ENCODE measurements at regions not wholly inside any gene's neighbourhood (a gene's known extent, or its start where the extent isn't known, plus 50 kb on each side); places are given as distances from the start of the nearest gene placed in this dataset.
"Not testable (repeated sequence)": the region's sequence is repeated elsewhere in the genome, so short reads cannot be mapped to it uniquely, and the experiment has no call there.

DNA sequence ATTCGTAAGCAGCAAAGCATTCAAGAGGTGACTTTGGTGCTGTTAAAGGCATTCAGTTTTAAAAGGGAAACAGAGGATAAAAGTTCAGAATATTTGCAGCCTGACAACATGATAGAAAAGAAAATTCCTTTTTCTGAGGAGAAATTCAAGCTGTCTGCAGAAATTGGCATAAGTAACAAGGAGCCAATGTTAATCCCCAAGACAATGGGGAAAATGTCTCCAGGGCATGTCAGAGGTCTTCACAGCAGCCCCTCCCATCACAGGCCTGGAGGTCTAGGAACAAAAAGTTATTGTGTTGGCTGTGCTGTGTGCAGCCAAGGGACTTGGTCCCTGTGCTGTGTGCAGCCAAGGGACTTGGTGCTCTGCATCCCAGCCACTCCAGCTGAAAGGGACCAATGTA is 129.7 kb upstream of the MITF start:
- H3K9me3 Mint-ChIP-seq; H3K4me3 Mint-ChIP-seq; H3K4me1 Mint-ChIP-seq (ENCODE audit: low read depth); H3K36me3 Mint-ChIP-seq (ENCODE audit: low read depth); H3K27me3 Mint-ChIP-seq (ENCODE audit: low read depth); H3K27ac Mint-ChIP-seq: not testable (repeated sequence)

DNA sequence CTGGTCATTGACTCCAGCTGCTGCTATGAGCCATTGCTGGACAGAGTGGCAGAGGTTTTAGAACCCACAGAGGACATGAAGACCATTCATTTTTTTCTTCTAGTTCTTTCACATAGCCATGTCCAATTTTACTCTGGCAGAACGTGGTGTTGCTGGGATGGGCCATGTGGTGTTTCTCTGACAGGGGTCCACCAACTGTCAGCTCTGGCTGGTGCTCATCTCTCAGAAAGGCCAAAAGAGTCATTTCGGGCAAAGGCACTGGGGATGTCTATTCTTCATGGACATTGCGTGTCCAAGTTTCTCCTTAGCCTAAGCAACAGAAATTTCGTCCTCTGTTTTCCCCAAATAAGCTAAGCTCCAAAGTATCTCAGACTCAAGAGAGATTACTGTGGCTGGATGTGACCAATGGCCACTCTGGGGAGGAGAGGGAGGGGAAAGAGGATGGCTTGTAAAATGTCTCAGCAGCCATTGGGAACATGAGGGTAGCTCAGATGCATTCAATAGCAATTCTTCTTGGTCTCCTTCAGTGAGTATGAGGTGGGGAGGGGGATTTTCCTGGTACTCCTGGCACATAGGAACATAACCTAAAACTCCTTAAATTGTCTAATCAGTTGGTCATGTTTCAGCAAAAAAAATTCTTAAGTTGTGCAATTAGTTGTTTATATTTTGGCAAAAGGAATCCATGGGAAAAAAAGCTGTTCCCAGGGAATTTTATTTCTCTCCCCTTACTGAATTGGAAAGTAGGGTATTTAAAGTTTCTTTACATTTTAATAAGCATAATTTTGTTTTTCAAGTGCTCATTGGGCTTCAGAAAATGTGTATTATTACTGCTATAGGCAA is 131.6 kb upstream of the MITF start:
- H3K9me3 Mint-ChIP-seq, result no peaks in the 10 kb centered on the region
- H3K4me3 Mint-ChIP-seq, result no peak overlapping the region
- no peaks in the 10 kb centered on the region for H3K4me1 Mint-ChIP-seq (ENCODE audit: low read depth)
- H3K36me3 Mint-ChIP-seq (ENCODE audit: low read depth), result no peaks in the 10 kb centered on the region
- no peaks in the 10 kb centered on the region for H3K27me3 Mint-ChIP-seq (ENCODE audit: low read depth)
- H3K27ac Mint-ChIP-seq, result no peak overlapping the region

GRCh38 chr3:69605867-69606266 is 133.4 kb upstream of the MITF start:
- Mint-ChIP-seq H3K36me3 (ENCODE audit: low read depth) (no peaks in the 10 kb centered on the region), H3K9me3 (no peaks in the 10 kb centered on the region), H3K27ac (no peak overlapping the region), H3K4me3 (no peak overlapping the region), H3K4me1 (ENCODE audit: low read depth) (no peaks in the 10 kb centered on the region), H3K27me3 (ENCODE audit: low read depth) (no peaks in the 10 kb centered on the region)

DNA sequence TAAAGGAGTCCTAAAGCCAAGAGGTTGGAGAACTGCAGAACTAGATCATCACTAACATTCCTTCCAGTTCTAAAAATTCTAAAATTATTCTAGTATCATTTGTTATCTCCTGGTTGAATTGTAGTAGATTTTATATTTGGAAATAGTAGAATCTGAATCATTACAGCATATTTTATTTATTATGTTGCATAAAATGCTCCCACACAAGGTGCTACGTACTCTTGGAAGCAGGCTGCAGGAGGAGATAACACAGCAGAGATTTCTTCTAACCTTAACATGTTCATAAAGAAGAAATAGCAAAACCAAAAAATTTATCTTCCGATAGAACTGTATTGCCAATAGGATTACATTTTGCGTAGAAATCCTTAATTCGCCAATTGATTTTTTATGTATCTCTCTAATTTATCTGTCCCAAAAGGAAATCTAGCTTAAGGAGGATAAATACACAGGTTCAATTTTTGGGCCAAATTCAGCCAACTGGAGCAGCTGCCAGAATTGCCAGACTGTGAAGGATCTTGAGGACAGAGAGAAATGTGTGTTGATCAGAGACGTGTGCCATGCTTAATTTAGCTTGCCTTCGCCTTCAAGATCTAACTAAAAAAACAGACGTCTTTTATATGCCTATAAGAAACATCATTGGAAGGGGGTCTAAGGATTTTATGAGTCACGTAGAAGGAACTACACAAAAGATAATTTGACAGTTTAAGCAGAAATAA is 134.4 kb upstream of the MITF start:
- Mint-ChIP-seq H3K27ac (no peak overlapping the region), H3K27me3 (ENCODE audit: low read depth) (no peaks in the 10 kb centered on the region), H3K9me3 (no peaks in the 10 kb centered on the region), H3K36me3 (ENCODE audit: low read depth) (no peaks in the 10 kb centered on the region), H3K4me3 (no peak overlapping the region), H3K4me1 (ENCODE audit: low read depth) (no peaks in the 10 kb centered on the region)

- Mint-ChIP-seq H3K4me1 (ENCODE audit: low read depth) (no peaks in the 10 kb centered on the region), H3K9me3 (no peaks in the 10 kb centered on the region), H3K27me3 (ENCODE audit: low read depth) (no peaks in the 10 kb centered on the region), H3K4me3 (no peak overlapping the region), H3K36me3 (ENCODE audit: low read depth) (no peaks in the 10 kb centered on the region), H3K27ac (no peak overlapping the region)
These were observed 137.2 kb upstream of the MITF start for GRCh38 chr3:69602112-69602511.

DNA sequence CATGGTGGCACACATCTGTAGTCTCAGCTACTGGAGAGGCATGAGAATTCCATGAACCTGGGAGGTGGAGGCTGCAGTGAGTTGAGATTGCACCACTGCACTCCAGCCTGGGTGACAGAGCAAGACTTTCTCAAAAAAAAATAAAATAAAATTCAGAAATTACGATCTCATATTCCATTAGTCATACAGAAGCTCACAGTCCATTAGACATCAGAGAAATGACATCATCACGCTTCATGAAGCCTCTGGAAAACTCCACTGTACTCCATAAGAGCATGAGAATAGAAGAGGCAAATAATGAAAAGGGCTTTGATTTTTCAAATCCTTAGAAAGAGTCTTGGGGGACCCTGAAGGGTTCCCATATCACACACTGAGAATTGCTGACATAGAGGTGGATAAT is 145.0 kb upstream of the MITF start:
- no peaks in the 10 kb centered on the region for H3K36me3 Mint-ChIP-seq (ENCODE audit: low read depth)
- H3K27ac Mint-ChIP-seq, result no peak overlapping the region
- no peak overlapping the region for H3K4me3 Mint-ChIP-seq
- no peaks in the 10 kb centered on the region for H3K9me3 Mint-ChIP-seq
- H3K27me3 Mint-ChIP-seq (ENCODE audit: low read depth), result no peaks in the 10 kb centered on the region
- no peaks in the 10 kb centered on the region for H3K4me1 Mint-ChIP-seq (ENCODE audit: low read depth)

DNA sequence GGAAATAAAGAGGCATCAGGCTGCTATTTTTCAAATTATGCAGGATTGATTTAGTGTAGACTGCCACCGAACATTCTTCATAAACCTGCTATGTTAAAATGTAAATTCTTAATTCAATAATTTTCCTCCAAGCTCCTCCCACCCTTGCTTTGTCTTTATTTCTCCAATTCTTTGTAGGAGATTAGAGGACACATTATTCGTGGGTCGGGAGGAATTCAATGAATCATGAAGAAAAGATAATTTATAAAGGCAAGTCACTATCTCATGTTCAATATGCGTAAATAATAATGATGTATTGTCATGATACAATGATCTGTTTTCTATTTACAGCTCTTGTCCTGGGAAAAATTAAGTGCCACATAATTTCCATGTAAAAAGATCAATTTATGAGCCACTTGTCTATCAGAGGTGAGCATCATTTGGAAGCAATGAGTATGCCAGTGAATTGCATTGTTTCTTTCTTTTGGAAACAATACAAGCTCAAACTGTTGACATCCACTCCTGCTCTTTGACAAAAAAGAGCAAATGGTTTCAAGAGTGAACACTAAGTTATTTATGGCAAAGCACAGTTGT is 148.0 kb upstream of the MITF start:
- H3K27me3 Mint-ChIP-seq (ENCODE audit: low read depth), result no peaks in the 10 kb centered on the region
- H3K4me3 Mint-ChIP-seq, result no peak overlapping the region
- no peaks in the 10 kb centered on the region for H3K4me1 Mint-ChIP-seq (ENCODE audit: low read depth)
- H3K36me3 Mint-ChIP-seq (ENCODE audit: low read depth), result no peaks in the 10 kb centered on the region
- peaks cover 20% of the 10 kb centered on the region for H3K9me3 Mint-ChIP-seq
- no peak overlapping the region for H3K27ac Mint-ChIP-seq

DNA sequence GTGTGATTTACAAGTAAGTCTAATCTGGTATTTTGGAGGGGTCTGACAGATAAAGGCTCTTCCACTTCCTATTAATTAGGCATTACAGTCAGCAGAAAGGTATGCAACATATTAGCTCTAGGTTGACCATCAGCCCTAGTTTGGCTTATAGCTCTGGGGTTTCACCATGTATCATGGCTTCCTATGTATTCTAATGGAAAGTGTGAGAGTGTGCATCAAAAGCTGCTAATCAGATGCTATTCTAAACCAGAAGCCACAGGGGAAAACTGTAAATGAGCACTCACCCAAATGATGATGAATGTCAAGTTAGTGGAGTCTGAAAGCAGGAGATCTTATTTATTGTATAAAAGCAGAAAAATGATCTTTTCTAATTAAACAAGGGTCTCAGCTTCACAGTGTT is 149.2 kb upstream of the MITF start:
- H3K27me3 Mint-ChIP-seq (ENCODE audit: low read depth), result no peaks in the 10 kb centered on the region
- no peaks in the 10 kb centered on the region for H3K36me3 Mint-ChIP-seq (ENCODE audit: low read depth)
- no peak overlapping the region for H3K27ac Mint-ChIP-seq
- H3K4me3 Mint-ChIP-seq, result no peak overlapping the region
- no peaks in the 10 kb centered on the region for H3K4me1 Mint-ChIP-seq (ENCODE audit: low read depth)
- H3K9me3 Mint-ChIP-seq, result peaks cover 27% of the 10 kb centered on the region

DNA sequence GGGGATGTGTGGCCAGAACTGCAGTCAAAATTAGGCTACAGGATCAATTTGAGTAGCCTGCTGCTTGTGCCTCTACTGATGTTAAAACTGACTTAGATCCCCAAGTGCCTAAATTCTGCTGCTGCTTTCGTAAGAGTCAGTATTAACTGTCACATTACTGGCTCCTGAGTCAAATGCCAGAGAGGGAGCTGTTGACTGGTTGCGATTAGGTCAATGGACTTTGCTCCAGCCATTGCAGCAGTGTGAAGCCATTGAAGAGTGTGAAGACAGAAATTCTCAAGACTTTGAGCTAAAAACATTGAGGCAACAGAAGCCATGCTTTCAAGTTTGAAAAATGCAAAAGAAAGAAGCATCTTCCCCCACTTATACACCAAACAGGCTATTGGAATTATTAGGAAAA is 151.1 kb upstream of the MITF start:
- no peaks in the 10 kb centered on the region for H3K36me3 Mint-ChIP-seq (ENCODE audit: low read depth)
- H3K4me3 Mint-ChIP-seq, result no peak overlapping the region
- H3K27ac Mint-ChIP-seq, result no peak overlapping the region
- H3K27me3 Mint-ChIP-seq (ENCODE audit: low read depth), result no peaks in the 10 kb centered on the region
- H3K4me1 Mint-ChIP-seq (ENCODE audit: low read depth), result no peaks in the 10 kb centered on the region
- peaks cover 27% of the 10 kb centered on the region for H3K9me3 Mint-ChIP-seq

- Mint-ChIP-seq H3K27ac (no peak overlapping the region), H3K27me3 (ENCODE audit: low read depth) (no peaks in the 10 kb centered on the region), H3K36me3 (ENCODE audit: low read depth) (no peaks in the 10 kb centered on the region), H3K4me1 (ENCODE audit: low read depth) (no peaks in the 10 kb centered on the region), H3K9me3 (peaks cover 27% of the 10 kb centered on the region), H3K4me3 (no peak overlapping the region)
These were observed 153.8 kb upstream of the MITF start for GRCh38 chr3:69585472-69585871.

- Mint-ChIP-seq H3K4me3 (no peak overlapping the region), H3K36me3 (ENCODE audit: low read depth) (no peaks in the 10 kb centered on the region), H3K4me1 (ENCODE audit: low read depth) (no peaks in the 10 kb centered on the region)
These were observed 157.2 kb upstream of the MITF start for GRCh38 chr3:69582044-69582443.

GRCh38 chr3:69579306-69580041 is 159.8 kb upstream of the MITF start:
- Mint-ChIP-seq H3K27me3 (ENCODE audit: low read depth) (no peaks in the 10 kb centered on the region), H3K4me3 (no peak overlapping the region), H3K27ac (no peak overlapping the region), H3K36me3 (ENCODE audit: low read depth) (no peaks in the 10 kb centered on the region), H3K9me3 (no peaks in the 10 kb centered on the region), H3K4me1 (ENCODE audit: low read depth) (no peaks in the 10 kb centered on the region)

More at GRCh38 chr3:69582044-69582443, 157.2 kb upstream of the MITF start:
- Mint-ChIP-seq H3K9me3 (peaks cover 11% of the 10 kb centered on the region), H3K27ac (no peak overlapping the region), H3K27me3 (ENCODE audit: low read depth) (no peaks in the 10 kb centered on the region)

DNA sequence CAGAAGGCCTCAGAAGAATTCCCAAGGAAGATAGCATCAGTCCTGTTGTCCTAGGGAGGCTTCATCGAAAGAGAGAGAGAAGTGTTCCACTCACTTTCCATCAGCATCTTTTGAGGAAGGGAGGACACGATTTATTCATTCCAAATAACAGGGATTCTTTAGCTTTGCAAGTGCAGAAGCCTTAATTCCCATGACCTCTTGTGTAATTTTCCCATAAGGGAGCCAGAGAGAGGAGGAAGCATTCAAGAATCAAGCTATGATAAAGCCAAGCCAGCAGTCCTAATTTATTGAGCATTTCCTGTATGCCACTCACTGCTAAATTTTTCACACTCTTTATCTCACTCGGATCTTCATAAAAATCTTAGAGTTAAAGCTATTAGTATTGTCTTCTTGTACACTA is 169.7 kb upstream of the MITF start:
- H3K4me1 Mint-ChIP-seq (ENCODE audit: low read depth), result no peaks in the 10 kb centered on the region
- H3K36me3 Mint-ChIP-seq (ENCODE audit: low read depth), result no peaks in the 10 kb centered on the region
- no peaks in the 10 kb centered on the region for H3K9me3 Mint-ChIP-seq
- no peak overlapping the region for H3K4me3 Mint-ChIP-seq
- no peak overlapping the region for H3K27ac Mint-ChIP-seq
- H3K27me3 Mint-ChIP-seq (ENCODE audit: low read depth), result no peaks in the 10 kb centered on the region

GRCh38 chr3:69568951-69569350 is 170.3 kb upstream of the MITF start:
- H3K27ac Mint-ChIP-seq, result no peak overlapping the region
- H3K4me3 Mint-ChIP-seq, result no peak overlapping the region
- no peaks in the 10 kb centered on the region for H3K36me3 Mint-ChIP-seq (ENCODE audit: low read depth)
- H3K27me3 Mint-ChIP-seq (ENCODE audit: low read depth), result no peaks in the 10 kb centered on the region
- H3K9me3 Mint-ChIP-seq, result no peaks in the 10 kb centered on the region
- no peaks in the 10 kb centered on the region for H3K4me1 Mint-ChIP-seq (ENCODE audit: low read depth)

Measured in T-helper 1 cell treated with Interleukin-12 subunit alpha and Interleukin-12 subunit beta and Interleukin-4 antibody, amounts not matched to agents 30 μg/mL and 1 μg/mL, for 36 hours (primary cell).